GM12892 (cell line): ENCODE measurements at regions not wholly inside any gene's neighbourhood (a gene's known extent, or its start where the extent isn't known, plus 50 kb on each side); places are given as distances from the start of the nearest gene placed in this dataset.

Source experiments
- POLR2A ChIP-seq: IDR thresholded peaks from 2 replicates; pipeline ENCODE4 v1.6.1; 2011; ENCODE audit warnings: low read depth, low read length, control low read depth
- POLR2AphosphoS5 ChIP-seq: IDR thresholded peaks from 2 replicates; pipeline ENCODE4 v1.6.1; 2011; ENCODE audit warnings: low read depth, low read length, control low read depth
- TAF1 ChIP-seq: IDR thresholded peaks from 2 replicates; pipeline ENCODE4 v1.6.1; 2011; ENCODE audit warnings: low read depth, mild to moderate bottlenecking, control low read depth, low read length, borderline replicate concordance

- no peak for TF ChIP-seq TAF1
- TF ChIP-seq POLR2AphosphoS5, result no peak
- TF ChIP-seq POLR2A, result no peak
Measured at GRCh38 chr16:47949276-47949675, 206.5 kb downstream of the ABCC12 start.
